ENCODE measurements at regions not wholly inside any gene's neighbourhood (a gene's known extent, or its start where the extent isn't known, plus 50 kb on each side); places are given as distances from the start of the nearest gene placed in this dataset.

GRCh38 chr18:61657066-61657732 lies 235.6 kb downstream of the RNF152 start:
- H3K4me3 ChIP-seq (ENCODE audit: low read depth, low read length): no peak overlapping the region
- TF ChIP-seq, protein P1, sequence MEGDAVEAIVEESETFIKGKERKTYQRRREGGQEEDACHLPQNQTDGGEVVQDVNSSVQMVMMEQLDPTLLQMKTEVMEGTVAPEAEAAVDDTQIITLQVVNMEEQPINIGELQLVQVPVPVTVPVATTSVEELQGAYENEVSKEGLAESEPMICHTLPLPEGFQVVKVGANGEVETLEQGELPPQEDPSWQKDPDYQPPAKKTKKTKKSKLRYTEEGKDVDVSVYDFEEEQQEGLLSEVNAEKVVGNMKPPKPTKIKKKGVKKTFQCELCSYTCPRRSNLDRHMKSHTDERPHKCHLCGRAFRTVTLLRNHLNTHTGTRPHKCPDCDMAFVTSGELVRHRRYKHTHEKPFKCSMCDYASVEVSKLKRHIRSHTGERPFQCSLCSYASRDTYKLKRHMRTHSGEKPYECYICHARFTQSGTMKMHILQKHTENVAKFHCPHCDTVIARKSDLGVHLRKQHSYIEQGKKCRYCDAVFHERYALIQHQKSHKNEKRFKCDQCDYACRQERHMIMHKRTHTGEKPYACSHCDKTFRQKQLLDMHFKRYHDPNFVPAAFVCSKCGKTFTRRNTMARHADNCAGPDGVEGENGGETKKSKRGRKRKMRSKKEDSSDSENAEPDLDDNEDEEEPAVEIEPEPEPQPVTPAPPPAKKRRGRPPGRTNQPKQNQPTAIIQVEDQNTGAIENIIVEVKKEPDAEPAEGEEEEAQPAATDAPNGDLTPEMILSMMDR (IDR thresholded peaks at IDR 0.05; ENCODE audit: low read depth, low read length): no peak

DNA sequence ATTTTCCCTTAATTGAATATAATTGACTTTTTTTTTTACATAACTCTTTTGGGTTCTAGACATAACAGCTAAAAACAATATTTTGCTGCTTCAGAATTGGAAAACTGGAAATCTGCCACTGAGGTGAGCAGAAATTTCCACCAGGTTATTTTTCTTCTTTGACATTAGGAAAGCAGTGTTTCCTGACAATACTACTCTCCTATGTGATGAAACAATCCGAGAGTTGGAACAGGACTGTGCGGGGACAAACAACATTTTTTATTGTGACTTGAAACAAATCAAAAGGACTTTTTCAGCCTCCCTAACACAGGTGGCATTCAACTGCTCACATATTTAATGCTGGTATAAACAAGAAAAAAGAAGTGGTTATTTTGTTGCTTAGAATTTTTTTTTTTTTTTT lies 237.2 kb downstream of the RNF152 start:
- TF ChIP-seq, protein P1 (IDR thresholded peaks at IDR 0.05; ENCODE audit: low read depth, low read length): no peak

DNA sequence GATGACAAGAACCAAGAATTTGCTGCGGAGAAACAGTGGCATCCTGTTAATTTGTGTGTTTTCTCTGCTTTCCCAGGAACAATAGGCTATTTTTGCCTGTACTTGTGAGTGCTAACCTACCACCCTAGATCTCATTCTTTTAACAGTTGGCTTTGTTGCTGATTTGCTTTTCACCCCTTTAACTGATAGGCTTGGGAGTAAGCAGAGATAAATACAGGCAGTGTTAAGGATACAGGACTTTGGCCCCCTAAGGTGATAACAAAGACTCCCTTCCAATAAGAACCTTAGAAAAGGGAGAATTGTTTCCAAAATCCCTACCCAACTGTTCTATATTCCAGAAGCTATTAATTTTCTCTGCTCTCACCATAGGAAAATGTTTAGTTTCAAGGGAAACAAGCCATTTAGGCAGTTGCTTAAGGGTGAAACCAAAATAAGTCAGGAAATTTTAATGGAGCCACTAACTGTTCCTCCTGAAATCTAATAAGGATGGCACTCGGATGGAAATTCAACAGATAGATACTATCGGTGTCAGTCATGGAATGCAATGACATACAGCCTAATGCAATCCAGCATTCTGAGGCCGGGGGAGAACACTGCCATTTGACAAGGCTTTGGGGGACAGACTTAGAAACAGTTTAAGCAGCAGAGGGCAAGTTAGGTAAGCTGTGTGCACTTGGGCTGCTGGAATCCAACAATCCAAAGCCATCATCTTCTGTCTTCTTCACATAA lies 238.8 kb downstream of the RNF152 start:
- no peak overlapping the region for H3K4me3 ChIP-seq (ENCODE audit: low read depth, low read length)

More for the DNA sequence above, 237.2 kb downstream of the RNF152 start:
- no peak overlapping the region for H3K4me3 ChIP-seq (ENCODE audit: low read depth, low read length)

DNA sequence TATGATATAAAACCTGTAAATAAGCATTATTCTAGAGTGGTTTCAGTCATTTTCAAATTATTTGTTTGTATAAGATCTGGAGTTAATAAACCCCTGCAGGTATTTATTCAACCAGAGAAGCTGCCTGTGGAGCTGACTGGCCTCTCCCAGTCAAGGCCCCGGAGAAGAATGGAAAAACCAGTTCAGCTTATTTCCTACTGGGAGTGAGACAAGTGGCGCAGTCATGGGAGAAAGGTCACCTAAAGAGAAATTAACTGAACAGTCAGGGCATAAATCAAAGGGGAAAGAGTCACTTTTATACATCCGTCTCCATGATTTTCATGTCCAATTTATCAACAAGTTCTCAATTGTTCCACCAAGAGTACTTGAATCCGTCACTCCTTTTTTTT lies 240.9 kb downstream of the RNF152 start:
- TF ChIP-seq, protein P1 (IDR thresholded peaks at IDR 0.05; ENCODE audit: low read depth, low read length): no peak
- H3K4me3 ChIP-seq (ENCODE audit: low read depth, low read length): no peak overlapping the region

More for the DNA sequence above, 238.8 kb downstream of the RNF152 start:
- TF ChIP-seq, protein P1 (IDR thresholded peaks at IDR 0.05; ENCODE audit: low read depth, low read length): no peak

- H3K4me3 ChIP-seq (ENCODE audit: low read depth, low read length): no peak overlapping the region
- TF ChIP-seq, protein P1 (IDR thresholded peaks at IDR 0.05; ENCODE audit: low read depth, low read length): no peak
Measured at GRCh38 chr18:61651145-61651879, 241.5 kb downstream of the RNF152 start.

DNA sequence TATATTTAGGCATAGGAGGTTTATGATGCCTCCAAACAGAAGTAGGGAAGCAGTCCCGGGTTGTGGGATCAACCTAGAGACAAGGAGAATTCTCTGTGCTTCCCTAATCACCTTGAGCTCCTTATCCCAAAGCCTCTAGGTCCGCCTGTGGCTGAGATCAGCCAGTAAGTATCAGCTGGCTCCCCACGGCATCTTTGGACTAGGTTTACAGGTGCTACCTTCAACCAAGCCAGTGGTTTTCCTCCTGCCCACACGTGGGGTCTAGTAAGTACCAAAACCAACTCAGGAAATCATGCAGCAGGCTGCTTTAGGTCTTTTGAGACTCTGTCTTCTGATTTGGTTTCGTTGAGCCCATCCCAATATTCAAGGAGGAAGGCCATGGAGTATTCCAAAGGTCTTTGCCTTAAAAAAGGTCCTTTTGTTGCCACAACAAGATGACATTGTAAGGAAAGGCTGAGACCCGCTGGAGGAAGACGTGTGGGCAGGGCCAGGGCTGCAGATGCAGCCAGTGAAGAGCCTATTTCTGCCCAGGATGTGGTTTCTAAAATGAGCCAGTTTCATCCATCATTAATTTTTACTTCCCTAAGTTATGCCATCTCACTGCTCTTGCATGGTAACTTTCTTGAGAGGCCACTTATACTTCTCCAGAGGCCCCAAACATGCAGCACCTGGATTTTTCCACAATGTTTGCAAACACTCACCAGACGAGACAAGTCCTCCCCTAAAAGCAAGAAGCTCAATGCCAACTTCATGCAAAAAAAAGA lies 248.7 kb downstream of the RNF152 start:
- TF ChIP-seq, protein P1 (IDR thresholded peaks at IDR 0.05; ENCODE audit: low read depth, low read length): no peak
- H3K4me3 ChIP-seq (ENCODE audit: low read depth, low read length): no peak overlapping the region

Data from WI38 (cell line).